Astrocyte (in vitro differentiated cells and primary cell): ENCODE measurements at regions not wholly inside any gene's neighbourhood (a gene's known extent, or its start where the extent isn't known, plus 50 kb on each side); places are given as distances from the start of the nearest gene placed in this dataset.

Experiments used
- EZH2 ChIP-seq: IDR thresholded peaks from 2 replicates; pipeline ENCODE4 v1.6.1; 2012; ENCODE audit warnings: mild to moderate bottlenecking, low read length, inconsistent platforms; ENCODE audit not compliant: insufficient read depth
- TF ChIP-seq, protein P1 (sequence below): IDR thresholded peaks from 2 replicates; pipeline ENCODE4 v1.5.1; 2011; ENCODE audit warnings: low read depth, mild to moderate bottlenecking, inconsistent platforms, low read length, moderate library complexity; ENCODE audit not compliant: insufficient read depth

DNA sequence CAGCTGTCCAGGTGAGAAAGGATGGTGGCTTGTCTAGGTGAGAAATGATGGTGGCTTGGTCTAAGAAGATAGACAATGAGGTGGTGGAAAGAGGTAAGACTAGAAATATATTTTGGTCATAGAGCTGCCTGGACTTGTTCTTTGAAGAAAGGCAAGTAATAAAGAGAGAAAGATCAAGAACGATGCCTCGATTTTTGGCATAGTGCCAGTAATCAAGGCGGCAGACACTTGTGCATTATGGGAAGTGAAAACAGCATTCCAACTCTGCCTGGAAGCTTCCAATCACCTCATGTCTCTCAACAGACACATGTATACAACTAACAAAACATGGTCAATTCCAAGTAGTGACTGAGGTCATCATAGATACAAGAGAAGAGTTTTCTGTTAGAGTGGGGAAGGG, 423.8 kb upstream of the NRP1 start:
- TF ChIP-seq, protein P1, sequence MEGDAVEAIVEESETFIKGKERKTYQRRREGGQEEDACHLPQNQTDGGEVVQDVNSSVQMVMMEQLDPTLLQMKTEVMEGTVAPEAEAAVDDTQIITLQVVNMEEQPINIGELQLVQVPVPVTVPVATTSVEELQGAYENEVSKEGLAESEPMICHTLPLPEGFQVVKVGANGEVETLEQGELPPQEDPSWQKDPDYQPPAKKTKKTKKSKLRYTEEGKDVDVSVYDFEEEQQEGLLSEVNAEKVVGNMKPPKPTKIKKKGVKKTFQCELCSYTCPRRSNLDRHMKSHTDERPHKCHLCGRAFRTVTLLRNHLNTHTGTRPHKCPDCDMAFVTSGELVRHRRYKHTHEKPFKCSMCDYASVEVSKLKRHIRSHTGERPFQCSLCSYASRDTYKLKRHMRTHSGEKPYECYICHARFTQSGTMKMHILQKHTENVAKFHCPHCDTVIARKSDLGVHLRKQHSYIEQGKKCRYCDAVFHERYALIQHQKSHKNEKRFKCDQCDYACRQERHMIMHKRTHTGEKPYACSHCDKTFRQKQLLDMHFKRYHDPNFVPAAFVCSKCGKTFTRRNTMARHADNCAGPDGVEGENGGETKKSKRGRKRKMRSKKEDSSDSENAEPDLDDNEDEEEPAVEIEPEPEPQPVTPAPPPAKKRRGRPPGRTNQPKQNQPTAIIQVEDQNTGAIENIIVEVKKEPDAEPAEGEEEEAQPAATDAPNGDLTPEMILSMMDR, result no peak
- no peak for TF ChIP-seq EZH2
